GM18511 (cell line): ENCODE measurements at regions not wholly inside any gene's neighbourhood (a gene's known extent, or its start where the extent isn't known, plus 50 kb on each side); places are given as distances from the start of the nearest gene placed in this dataset.
A peak's percentile ranks its signal among the peaks of the same experiment; 100 is the strongest.

Experiments
- ATAC-seq: cut with Tn5 transposase; IDR thresholded peaks from one replicate; pipeline ENCODE4 v1.9.1; 2021; ENCODE audit warnings: mild to moderate bottlenecking, moderate library complexity; ENCODE audit not compliant: unreplicated experiment

- ATAC-seq = no peak
Observed at GRCh38 chr11:15757048-15757698, 599.2 kb downstream of the SOX6 start.

- ATAC-seq = no peak
Observed at GRCh38 chr11:15758857-15759465, 597.4 kb downstream of the SOX6 start.

GRCh38 chr11:15761235-15761634, 595.1 kb downstream of the SOX6 start:
- ATAC-seq = no peak

- no peak for ATAC-seq
Observed at GRCh38 chr11:15764326-15764725, 592.0 kb downstream of the SOX6 start.

- no peak for ATAC-seq
Observed at GRCh38 chr11:15764948-15765347, 591.4 kb downstream of the SOX6 start.

GRCh38 chr11:15765530-15765929, 590.8 kb downstream of the SOX6 start:
- no peak for ATAC-seq

GRCh38 chr11:15768321-15768720, 588.0 kb downstream of the SOX6 start:
- no peak for ATAC-seq

GRCh38 chr11:15769203-15769602, 587.1 kb downstream of the SOX6 start:
- no peak for ATAC-seq

GRCh38 chr11:15770798-15771414, 585.4 kb downstream of the SOX6 start:
- ATAC-seq = peak; percentile 54

- no peak for ATAC-seq
Observed at GRCh38 chr11:15772547-15772946, 583.8 kb downstream of the SOX6 start.

GRCh38 chr11:15772981-15773380, 583.4 kb downstream of the SOX6 start:
- no peak for ATAC-seq

GRCh38 chr11:15773476-15774387, 582.6 kb downstream of the SOX6 start:
- no peak for ATAC-seq

- no peak for ATAC-seq
Observed at GRCh38 chr11:15774388-15774939, 581.9 kb downstream of the SOX6 start.

- ATAC-seq = no peak
Observed at GRCh38 chr11:15775015-15775541, 581.3 kb downstream of the SOX6 start.

GRCh38 chr11:15775797-15776196, 580.5 kb downstream of the SOX6 start:
- ATAC-seq = no peak

GRCh38 chr11:15776366-15776765, 580.0 kb downstream of the SOX6 start:
- ATAC-seq = no peak

GRCh38 chr11:15779518-15779917, 576.8 kb downstream of the SOX6 start:
- ATAC-seq = no peak

GRCh38 chr11:15780382-15780781, 576.0 kb downstream of the SOX6 start:
- no peak for ATAC-seq

GRCh38 chr11:15780837-15781236, 575.5 kb downstream of the SOX6 start:
- ATAC-seq = no peak

- ATAC-seq = no peak
Observed at GRCh38 chr11:15783619-15784018, 572.7 kb downstream of the SOX6 start.
